Activated CD4-positive, alpha-beta T cell treated with anti-CD3 and anti-CD28 coated beads, Interleukin-2, amount 50 U/mL, for 4 hours (primary cell): ENCODE measurements at regions not wholly inside any gene's neighbourhood (a gene's known extent, or its start where the extent isn't known, plus 50 kb on each side); places are given as distances from the start of the nearest gene placed in this dataset.
A peak's percentile ranks its signal among the peaks of the same experiment; 100 is the strongest.
"Not testable (repeated sequence)": the region's sequence is repeated elsewhere in the genome, so short reads cannot be mapped to it uniquely, and the experiment has no call there.

Source experiments
- DNase-seq, 2 experiments: peaks; one replicate each; pipeline ENCODE4 v3.0.0-alpha.2; 2020

- no peak for DNase-seq
These were observed 154.1 kb downstream of the SH3BP4 start for GRCh38 chr2:235105821-235106359.

DNA sequence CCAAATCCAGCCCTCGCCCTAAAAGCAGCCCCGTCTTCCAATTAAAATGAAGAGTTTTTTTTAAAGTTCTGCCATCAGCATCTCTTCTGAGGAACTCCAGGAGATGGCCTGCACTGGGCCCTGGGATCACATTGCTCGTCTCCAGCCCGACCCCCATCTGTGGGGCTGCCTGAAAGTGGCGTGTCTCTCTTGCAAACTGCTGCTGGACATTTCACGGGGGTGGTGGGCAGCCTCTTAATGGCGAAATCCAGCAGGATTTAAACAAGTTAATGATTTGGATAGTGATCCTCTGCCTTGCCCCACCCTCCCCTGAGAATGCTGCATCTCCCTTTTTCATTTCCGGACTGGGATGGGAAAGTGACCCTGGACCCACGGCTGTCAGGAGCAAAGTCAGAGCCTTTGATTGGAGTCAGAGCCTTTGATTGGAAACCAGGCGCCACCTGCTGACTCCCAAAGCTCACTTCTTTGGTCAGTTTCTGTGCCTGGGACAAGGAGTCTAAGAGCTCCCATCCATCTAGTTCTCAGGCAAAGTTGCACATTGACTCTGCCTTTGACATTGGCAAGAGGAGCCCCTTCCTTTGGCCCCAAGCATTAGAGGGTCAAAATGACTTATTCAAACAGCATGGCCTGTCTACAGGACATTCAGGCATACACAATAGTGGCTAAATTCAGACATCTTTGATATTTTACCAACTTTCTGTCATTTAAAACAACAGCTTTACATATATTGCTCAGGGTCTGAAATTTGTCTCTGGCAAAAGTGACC, 155.2 kb downstream of the SH3BP4 start:
- DNase-seq = no peak

GRCh38 chr2:235107640-235107951, 155.8 kb downstream of the SH3BP4 start:
- DNase-seq = no peak

DNA sequence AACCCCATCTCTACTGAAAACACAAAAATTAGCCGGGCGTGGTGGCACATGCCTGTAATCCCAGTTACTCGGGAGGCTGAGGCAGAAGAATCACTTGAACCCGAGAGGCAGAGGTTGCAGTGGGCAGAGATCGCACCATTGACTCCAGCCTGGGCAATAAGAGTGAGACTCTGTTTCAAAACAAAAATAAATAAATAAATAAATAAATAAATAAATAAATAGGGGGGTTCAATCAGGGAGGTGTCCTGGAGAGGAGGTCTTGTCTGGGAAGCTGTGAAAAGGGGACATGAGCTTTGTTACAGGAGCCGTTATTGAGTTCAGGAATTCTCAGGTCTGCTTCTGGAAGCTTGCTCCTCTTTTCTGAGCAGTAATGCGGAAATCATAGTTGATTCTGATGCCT, 157.7 kb downstream of the SH3BP4 start:
- not testable (repeated sequence) for DNase-seq

DNA sequence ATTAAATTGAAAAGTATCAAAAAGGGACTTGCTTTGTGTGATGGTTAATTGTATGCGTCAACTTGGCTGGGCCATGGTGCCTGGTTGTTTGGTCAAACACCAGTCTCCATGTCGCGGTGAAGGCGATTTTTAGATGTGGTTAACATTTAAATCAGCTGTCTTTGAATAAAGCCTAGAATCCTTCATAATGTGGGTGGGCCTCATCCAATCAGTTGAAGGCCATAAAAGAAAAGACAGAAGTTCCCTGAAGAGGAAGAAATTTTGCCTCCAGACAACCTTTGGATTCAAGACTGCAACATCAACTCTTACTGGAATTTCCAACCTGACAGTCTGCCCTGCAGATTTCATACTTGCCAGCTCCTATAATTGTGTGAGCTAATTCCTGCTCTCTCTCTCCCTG, 160.5 kb downstream of the SH3BP4 start:
- no peak for DNase-seq

DNA sequence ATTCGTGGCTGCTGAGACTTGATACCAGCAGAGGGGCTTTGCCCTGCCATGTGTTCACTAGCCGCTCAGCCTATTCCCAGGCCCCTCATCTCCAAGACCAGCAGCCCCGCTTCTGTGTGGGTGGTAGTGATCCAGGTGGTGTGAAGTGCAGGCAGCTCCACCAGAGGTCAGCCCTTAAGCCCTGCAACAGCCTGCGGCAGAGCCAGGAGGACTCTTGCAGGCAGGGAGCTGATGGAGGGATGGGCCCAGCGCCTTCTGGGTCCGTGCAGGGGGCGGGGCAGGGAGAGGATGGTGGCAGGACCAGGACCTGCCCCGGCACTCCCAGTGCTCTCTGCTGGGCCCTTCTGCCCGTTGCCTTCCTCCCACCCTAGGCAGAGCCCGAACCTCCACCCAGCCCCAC, 162.0 kb downstream of the SH3BP4 start:
- no peak for DNase-seq

DNA sequence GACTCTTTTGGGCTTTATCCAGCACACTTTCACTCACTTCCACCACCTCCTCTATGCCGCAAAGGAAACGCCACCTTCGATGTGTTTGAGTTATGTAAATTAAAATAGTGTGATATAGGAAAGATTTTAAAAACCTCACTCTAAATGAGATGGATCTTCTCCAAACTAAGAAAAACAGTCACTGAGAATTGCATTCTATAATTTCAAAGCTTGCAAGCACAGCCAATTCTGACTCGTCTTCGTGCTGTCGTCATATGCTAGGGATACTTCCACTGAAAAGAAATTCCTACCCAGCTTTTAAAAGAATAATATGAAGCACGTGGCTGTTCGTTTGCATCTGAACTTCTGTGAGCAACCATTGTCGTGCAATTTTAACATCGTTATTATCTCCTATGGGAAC, 162.5 kb downstream of the SH3BP4 start:
- no peak for DNase-seq

GRCh38 chr2:235115521-235115920, 163.7 kb downstream of the SH3BP4 start:
- no peak for DNase-seq

DNA sequence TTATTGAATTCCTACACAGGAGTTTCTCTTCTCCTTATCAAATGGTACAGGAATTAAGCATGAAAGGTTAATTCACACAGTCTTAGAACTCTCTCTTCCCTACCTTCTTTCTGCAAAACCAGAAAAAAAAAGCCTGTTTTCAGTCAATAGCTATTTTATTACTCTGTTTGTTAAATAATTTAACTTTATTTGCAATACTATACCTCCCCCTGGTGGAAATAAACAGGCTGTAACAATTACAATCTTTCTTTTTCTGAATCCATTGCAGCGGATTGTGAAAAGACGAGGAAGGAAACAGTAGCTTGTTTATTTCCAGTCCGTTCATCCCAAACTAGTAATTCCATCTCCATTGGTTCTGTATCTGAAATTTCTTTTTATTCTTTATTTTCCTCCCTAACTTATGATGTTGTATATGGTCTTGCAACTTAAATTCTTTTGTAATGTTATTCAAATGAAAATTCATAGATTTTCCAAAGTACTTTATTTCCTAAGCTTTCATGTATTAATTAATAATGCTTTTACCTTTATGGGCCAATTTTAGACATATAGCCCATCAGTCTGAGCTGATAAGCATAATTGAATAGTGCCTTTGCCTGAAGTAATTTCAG, 165.2 kb downstream of the SH3BP4 start:
- DNase-seq = no peak

DNA sequence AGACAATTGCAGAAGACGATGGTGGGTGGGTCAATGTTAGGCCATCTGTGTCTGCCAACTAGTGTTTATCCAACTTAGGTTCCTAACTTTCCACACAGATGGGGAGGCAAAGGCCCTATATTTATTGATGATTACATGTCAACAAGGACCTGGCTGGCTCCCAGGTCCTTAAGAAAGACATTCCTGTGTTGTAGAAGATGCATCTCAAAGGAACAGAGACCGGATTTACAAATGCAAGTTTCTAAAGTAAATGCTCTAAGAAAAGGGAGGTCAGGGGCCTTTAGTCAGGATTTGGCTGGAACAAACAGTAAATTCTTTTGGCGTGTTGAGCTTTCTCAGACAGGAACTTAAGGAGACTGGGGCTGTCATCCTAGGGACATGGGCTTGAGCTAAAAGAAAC, 175.0 kb downstream of the SH3BP4 start:
- no peak for DNase-seq

GRCh38 chr2:235127931-235128330, 176.1 kb downstream of the SH3BP4 start:
- DNase-seq = no peak

- DNase-seq = no peak
These were observed 178.0 kb downstream of the SH3BP4 start for GRCh38 chr2:235129850-235130249.

DNA sequence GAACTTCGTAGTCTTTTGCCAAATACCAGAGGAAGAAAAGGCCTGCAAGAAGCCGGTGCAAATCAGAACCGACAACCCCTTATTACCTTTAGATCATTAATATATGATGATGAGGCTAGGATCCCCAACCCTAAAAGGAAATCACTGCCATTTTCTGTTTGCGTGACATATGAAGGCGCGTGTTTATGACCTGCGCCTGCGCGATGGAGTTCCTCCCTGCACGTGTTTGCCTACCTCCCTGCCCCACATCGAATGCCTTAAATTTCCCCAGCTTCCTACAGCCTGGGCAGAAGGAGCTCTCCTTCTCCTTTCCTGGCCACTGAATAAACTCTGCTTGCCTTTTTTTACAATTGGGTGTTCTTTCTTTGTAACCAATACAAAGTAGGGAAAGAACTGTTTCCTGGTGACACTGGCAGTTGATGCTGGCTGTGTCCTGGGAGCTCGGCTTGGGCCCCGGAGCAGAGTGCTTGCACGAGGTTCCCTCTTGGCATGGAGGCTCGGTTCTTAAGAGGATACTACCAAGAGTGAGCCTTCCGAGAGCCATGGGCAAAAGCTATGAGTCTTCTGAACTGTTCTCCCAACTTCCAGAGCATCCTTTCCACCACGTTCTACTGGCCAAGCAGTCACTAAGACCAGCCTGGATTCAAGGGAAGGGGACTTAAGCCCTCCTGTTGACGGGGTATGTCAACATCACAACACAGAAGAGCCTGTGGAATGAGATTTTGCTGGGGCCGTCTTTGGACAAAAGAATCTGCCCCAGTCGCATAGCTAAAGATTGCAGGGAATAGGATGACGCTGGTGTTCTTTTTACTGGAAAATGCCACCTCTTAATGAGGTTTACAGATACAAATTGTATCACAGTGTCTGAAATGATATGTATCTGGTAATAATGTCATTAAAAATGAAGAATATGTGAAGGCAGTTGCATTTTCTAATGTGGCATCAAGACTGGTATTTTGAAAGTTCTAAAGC, 179.8 kb downstream of the SH3BP4 start:
- DNase-seq = no peak

DNA sequence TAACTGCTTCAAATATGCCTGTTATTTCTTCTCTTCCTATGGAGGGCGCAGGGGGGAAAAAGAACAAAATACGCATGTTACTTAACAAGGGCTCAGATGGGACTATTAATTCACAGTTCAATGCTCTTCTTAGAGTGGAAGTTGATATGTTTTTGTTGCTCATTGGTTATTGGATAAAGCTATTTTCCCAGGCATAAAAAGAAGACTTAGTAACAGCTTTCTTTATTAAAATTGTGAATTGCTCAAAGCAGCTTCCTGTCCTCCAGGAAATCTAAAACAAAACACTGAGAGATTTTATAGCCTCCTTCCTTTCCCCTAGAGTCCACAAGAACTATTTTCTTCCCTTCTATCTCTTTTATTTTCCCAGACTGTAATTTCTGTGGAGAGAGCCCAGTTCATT, 180.8 kb downstream of the SH3BP4 start:
- no peak for DNase-seq

DNA sequence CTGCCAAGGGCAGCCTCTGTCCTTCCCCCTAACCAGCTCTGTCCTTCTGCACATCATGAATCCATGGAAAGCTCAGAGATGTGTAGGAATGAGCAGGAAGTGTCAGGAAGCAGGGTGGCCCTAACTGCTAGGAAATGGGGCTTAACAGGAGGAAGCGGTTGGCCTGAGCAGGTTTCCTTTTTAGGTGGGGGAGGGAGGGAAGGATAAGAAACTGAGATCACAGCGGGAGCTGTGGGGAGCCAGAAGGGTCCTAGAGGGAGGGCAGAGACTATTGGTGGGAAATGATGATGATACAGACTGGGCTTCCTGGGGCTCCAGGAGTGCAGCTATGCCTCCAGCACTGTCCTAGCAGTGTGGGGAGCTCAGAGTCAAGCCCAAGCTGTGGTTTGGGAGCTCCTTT, 182.0 kb downstream of the SH3BP4 start:
- no peak for DNase-seq

- DNase-seq = no peak
These were observed 182.6 kb downstream of the SH3BP4 start for GRCh38 chr2:235134420-235134819.

DNA sequence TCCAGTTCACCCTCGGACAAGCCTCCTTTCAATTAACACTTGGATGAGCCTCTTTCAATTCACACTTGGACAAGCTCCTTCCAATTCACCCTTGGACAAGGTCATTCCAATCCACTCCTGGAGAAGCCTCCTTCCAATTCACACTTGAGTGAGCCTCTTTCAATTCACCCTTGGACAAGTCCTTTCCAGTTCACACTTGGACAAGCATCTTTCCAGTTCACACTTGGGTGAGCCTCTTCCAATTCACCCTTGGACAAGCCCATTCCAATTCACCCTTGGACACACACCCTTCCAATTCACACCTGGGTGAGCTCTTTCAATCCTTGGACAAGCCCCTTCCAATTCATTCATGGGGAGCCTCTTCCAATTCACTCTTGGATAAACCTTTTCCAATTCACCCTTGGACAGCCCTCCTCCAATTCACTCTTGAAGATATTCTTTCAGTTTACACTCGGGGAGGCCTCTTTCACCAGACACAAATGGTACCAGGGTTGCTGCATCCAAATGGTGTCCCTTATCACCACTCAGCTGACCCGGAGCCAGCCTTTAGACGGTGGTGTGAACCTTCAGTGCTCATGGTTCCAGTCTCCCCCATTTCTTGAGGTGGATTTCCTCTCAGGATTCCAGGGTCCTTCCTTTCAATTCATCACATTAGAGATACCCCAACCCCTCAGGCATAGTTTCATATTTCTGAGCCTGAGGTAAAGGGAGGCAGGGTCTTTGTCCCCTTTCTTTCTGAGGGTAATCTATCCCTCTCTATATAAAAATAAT, 183.6 kb downstream of the SH3BP4 start:
- no peak for DNase-seq

DNA sequence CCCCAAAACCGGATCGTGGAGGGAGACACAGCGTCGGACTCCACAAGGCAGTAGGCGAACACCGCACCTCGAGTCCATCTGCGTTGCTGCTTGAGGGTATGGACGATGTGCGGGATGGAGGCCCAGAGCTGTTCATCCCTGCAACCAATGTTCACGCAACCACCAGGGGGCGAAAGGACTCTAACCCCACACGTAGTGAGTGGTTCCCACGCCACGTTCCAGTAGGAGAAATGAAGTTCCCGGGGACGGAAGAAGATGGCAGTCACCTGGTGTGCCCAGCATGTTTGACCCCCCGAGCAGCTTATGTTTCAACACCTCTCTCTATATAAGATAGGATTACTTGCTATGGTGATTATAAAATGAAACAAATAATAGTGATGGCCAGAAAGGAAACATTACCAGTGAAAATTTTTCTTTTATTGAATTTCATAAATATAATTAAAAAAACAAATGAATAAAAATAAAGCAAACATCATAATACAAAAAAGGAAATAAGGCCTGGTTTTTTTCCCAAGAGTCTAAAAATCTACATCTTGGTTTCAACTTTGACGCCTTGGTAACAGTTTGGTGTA, 184.3 kb downstream of the SH3BP4 start:
- peak; percentile 3 to 24 for DNase-seq

DNA sequence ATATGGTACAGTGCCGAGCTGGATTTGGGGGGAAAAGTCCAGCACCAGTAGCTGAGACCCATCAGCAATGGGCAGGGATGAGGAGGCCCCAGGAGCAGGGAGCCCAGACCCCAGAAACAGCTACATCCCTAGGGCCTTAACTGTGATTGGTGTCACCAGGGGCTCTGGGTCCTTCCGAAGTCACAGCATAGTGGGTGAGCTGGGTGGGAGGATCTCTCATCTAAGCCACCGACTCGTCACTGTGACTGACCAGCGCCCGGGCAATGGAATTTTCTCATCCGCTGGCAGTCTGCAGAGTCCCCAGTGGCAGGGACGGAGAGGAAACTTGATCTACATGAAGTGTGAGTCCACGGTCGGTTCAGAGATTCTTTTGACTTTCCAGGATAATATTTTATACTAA, 186.5 kb downstream of the SH3BP4 start:
- no peak for DNase-seq

GRCh38 chr2:235139956-235140800, 188.4 kb downstream of the SH3BP4 start:
- no peak for DNase-seq

GRCh38 chr2:235140801-235141081, 188.9 kb downstream of the SH3BP4 start:
- no peak for DNase-seq
